ENCODE measurements at regions not wholly inside any gene's neighbourhood (a gene's known extent, or its start where the extent isn't known, plus 50 kb on each side); places are given as distances from the start of the nearest gene placed in this dataset.

DNA sequence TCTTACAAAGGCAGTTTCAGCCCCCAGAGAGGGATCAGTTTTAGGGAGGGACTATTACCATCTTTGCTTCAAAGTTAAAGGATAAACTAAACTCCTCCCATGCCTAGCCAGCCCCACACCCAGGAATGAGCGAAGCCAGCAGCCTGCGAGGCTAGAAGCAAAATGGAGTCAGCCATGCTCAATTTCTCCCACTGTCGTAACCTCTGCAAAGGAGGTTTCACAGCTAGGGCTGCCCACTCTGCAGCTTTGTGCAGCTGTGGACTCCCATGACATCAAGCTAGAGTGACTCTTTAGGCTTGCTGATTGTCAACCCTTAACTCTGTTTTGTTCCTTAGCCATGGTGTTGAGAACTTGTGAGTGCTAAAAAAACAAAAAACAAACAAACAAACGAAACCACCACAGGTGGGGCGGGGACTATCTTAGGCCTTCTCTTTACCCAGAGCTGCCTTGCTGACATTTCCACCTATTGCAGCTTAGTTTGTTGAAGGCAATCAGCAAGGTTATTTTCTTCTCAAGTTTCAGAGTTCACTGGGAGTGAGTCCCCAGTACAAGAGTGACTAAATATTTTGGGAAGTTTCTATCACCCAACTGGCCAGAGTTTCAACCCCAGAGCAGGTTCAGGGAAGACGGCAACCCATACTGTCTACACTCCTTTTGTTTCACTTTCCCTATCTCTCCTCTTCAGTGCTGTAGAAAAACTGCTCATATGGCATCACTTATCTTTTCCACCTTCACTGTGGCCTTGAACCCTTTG, 592.1 kb downstream of the XIRP2 start:
- H3K27ac Mint-ChIP-seq (ENCODE audit: unreplicated experiment), result no peak overlapping the region
- DNase-seq (ENCODE audit: low read depth, low spot score), result no peak
- TF ChIP-seq, protein P1, sequence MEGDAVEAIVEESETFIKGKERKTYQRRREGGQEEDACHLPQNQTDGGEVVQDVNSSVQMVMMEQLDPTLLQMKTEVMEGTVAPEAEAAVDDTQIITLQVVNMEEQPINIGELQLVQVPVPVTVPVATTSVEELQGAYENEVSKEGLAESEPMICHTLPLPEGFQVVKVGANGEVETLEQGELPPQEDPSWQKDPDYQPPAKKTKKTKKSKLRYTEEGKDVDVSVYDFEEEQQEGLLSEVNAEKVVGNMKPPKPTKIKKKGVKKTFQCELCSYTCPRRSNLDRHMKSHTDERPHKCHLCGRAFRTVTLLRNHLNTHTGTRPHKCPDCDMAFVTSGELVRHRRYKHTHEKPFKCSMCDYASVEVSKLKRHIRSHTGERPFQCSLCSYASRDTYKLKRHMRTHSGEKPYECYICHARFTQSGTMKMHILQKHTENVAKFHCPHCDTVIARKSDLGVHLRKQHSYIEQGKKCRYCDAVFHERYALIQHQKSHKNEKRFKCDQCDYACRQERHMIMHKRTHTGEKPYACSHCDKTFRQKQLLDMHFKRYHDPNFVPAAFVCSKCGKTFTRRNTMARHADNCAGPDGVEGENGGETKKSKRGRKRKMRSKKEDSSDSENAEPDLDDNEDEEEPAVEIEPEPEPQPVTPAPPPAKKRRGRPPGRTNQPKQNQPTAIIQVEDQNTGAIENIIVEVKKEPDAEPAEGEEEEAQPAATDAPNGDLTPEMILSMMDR (conservative IDR thresholded peaks at IDR 0.05), result no peak
- H3K4me3 Mint-ChIP-seq, result no peak overlapping the region
- no peaks in the 10 kb centered on the region for H3K27me3 Mint-ChIP-seq (ENCODE audit: low read depth)
- H3K9me3 Mint-ChIP-seq, result no peaks in the 10 kb centered on the region
- H3K36me3 Mint-ChIP-seq (ENCODE audit: low read depth), result no peaks in the 10 kb centered on the region
- peaks cover 52% of the 10 kb centered on the region for H3K4me1 Mint-ChIP-seq

DNA sequence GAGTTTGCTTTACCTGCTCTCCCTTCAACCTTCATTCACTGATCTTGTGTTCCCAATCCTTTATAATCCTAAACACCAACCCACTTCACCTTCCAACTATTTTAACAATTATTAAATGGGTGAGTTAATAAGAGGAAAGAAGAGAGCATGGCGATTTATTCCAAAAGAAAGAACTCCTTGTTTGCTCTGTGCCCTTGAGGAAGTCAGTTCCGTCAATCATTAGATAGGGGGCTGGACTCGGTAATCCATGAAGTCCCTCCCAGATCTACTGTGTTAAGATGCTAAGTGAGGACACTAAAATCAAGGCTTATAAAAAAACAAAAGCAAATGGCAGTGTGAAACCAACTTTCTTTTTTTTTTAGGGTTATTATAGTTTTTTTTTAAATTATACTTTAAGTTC, 589.9 kb downstream of the XIRP2 start:
- H3K27me3 Mint-ChIP-seq (ENCODE audit: low read depth), result no peaks in the 10 kb centered on the region
- H3K9me3 Mint-ChIP-seq, result no peaks in the 10 kb centered on the region
- H3K4me1 Mint-ChIP-seq, result peaks cover 58% of the 10 kb centered on the region
- no peak for DNase-seq (ENCODE audit: low read depth, low spot score)
- TF ChIP-seq, protein P1 (conservative IDR thresholded peaks at IDR 0.05), result no peak
- H3K36me3 Mint-ChIP-seq (ENCODE audit: low read depth), result no peaks in the 10 kb centered on the region
- H3K4me3 Mint-ChIP-seq, result no peak overlapping the region
- no peak overlapping the region for H3K27ac Mint-ChIP-seq (ENCODE audit: unreplicated experiment)

DNA sequence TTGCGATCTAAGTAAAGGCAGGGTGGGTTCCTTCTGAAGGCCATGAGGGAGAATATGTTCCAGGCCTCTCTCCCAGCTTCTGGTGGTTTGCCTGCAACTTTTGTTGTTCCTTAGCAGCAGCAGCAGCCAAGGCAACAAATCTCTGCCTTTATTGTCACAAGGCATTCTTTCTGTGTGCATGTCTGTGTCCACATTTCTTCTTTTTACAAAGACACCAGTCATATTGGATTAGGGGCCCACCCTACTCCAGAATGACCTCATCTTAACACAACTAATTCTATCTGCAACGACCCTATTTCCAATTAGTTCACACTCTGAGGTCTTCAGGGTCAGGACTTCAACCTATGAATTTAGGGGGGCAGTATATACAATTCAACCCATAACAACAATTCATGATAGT, 587.5 kb downstream of the XIRP2 start:
- no peak for DNase-seq (ENCODE audit: low read depth, low spot score)
- Mint-ChIP-seq H3K27ac (ENCODE audit: unreplicated experiment) (peak overlapping the region; percentile 93), H3K36me3 (ENCODE audit: low read depth) (no peaks in the 10 kb centered on the region), H3K27me3 (ENCODE audit: low read depth) (no peaks in the 10 kb centered on the region), H3K4me1 (peaks cover 50% of the 10 kb centered on the region), H3K4me3 (peak overlapping the region; percentile 28), H3K9me3 (no peaks in the 10 kb centered on the region)
- TF ChIP-seq, protein P1 (conservative IDR thresholded peaks at IDR 0.05), result no peak

DNA sequence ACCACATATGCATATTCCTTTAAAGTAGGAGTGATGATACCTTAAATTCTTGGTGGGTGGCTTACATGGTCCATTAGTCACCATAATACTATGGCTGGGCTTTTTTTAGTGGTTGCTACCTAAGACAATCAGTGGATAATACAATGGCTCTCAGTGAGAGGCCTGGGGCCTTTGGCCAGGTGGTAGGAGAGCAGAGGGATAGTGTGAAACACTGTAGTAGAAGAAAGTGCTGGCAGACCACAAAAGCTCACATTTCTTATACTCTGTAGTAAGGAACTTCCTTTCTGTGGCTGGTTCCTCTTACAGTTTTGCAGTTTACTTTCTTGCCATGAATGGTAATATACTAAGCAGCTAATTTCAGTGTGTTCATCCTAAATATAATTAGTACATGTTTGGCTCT, 583.5 kb downstream of the XIRP2 start:
- H3K27me3 Mint-ChIP-seq (ENCODE audit: low read depth), result no peaks in the 10 kb centered on the region
- no peak overlapping the region for H3K27ac Mint-ChIP-seq (ENCODE audit: unreplicated experiment)
- TF ChIP-seq, protein P1 (conservative IDR thresholded peaks at IDR 0.05), result no peak
- no peak overlapping the region for H3K4me3 Mint-ChIP-seq
- H3K9me3 Mint-ChIP-seq, result no peaks in the 10 kb centered on the region
- DNase-seq (ENCODE audit: low read depth, low spot score), result no peak
- H3K4me1 Mint-ChIP-seq, result peaks cover 22% of the 10 kb centered on the region
- H3K36me3 Mint-ChIP-seq (ENCODE audit: low read depth), result no peaks in the 10 kb centered on the region

DNA sequence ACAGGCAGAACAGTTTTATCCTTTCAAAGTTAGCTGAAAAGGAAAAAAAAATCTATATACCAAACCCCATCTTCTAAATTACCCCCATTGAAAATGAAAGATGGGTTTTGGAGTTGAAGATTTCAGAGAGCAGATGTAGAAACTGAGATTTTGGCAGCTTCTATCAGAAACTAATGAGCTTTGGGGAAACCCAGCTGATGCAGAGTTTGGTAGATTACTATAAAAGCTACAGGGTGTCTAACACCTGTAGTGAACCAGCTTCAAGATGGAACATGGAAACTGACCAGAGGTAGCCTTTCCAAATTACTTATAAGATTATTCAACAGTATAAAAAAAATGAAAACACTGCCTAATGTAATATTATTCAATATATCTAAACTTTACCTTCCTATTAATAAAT, 583.1 kb downstream of the XIRP2 start:
- no peak overlapping the region for H3K4me3 Mint-ChIP-seq
- no peaks in the 10 kb centered on the region for H3K36me3 Mint-ChIP-seq (ENCODE audit: low read depth)
- no peak overlapping the region for H3K27ac Mint-ChIP-seq (ENCODE audit: unreplicated experiment)
- no peaks in the 10 kb centered on the region for H3K9me3 Mint-ChIP-seq
- H3K4me1 Mint-ChIP-seq, result peaks cover 18% of the 10 kb centered on the region
- H3K27me3 Mint-ChIP-seq (ENCODE audit: low read depth), result no peaks in the 10 kb centered on the region
- TF ChIP-seq, protein P1 (conservative IDR thresholded peaks at IDR 0.05), result no peak
- no peak for DNase-seq (ENCODE audit: low read depth, low spot score)

Data from neural crest cell (in vitro differentiated cells).